Endothelial cell (in vitro differentiated cells): ENCODE measurements at regions not wholly inside any gene's neighbourhood (a gene's known extent, or its start where the extent isn't known, plus 50 kb on each side); places are given as distances from the start of the nearest gene placed in this dataset.

Source experiments
- DNase-seq: peaks from one replicate; pipeline ENCODE4 v3.0.0; 2021; ENCODE audit warnings: low spot score
- H3K27ac Mint-ChIP-seq: one replicate; pipeline ENCODE4 v1.8.0; 2021; ENCODE audit warnings: mixed read lengths, inconsistent platforms; ENCODE audit not compliant: unreplicated experiment
- H3K27me3 Mint-ChIP-seq: one replicate; pipeline ENCODE4 v1.8.0; 2021; ENCODE audit warnings: mild to moderate bottlenecking, moderate library complexity, mixed read lengths, inconsistent platforms; ENCODE audit not compliant: unreplicated experiment
- H3K36me3 Mint-ChIP-seq: one replicate; pipeline ENCODE4 v1.8.0; 2021; ENCODE audit warnings: mild to moderate bottlenecking, low read depth, mixed read lengths, inconsistent platforms; ENCODE audit not compliant: unreplicated experiment
- H3K4me1 Mint-ChIP-seq: one replicate; pipeline ENCODE4 v1.8.0; 2021; ENCODE audit warnings: mild to moderate bottlenecking, mixed read lengths, inconsistent platforms; ENCODE audit not compliant: unreplicated experiment
- H3K4me3 Mint-ChIP-seq: one replicate; pipeline ENCODE4 v1.8.0; 2021; ENCODE audit warnings: mild to moderate bottlenecking, mixed read lengths, inconsistent platforms; ENCODE audit not compliant: unreplicated experiment
- H3K9me3 Mint-ChIP-seq: one replicate; pipeline ENCODE4 v1.8.0; 2021; ENCODE audit warnings: mixed read lengths, inconsistent platforms; ENCODE audit not compliant: unreplicated experiment
- TF ChIP-seq, protein P1 (sequence below): fragments of 200-600 bp; sonication (generic); IDR thresholded peaks from one replicate; pipeline ENCODE4 v1.5.0; 2021; ENCODE audit warnings: antibody characterized with exemption; ENCODE audit not compliant: unreplicated experiment

DNA sequence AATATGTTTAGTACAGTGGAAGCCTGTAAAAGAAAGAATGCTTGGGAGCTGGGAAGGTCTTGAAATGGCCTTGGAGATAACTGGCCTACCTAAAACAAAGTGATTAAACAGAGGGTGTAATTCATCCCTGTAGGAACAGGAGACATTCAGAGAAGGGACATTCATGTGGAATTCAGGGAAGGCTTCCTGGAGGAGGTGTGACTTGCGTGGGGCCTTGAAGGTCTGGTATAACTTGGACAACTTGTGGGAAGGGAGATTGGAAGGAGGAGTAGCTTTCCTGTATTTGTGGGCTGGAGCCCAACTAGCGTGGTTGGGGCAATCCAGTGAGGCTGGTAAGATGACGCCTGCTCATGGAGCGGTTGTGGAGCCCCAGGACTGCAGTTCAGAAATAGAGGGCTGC is 156.4 kb downstream of the AACS start:
- TF ChIP-seq, protein P1, sequence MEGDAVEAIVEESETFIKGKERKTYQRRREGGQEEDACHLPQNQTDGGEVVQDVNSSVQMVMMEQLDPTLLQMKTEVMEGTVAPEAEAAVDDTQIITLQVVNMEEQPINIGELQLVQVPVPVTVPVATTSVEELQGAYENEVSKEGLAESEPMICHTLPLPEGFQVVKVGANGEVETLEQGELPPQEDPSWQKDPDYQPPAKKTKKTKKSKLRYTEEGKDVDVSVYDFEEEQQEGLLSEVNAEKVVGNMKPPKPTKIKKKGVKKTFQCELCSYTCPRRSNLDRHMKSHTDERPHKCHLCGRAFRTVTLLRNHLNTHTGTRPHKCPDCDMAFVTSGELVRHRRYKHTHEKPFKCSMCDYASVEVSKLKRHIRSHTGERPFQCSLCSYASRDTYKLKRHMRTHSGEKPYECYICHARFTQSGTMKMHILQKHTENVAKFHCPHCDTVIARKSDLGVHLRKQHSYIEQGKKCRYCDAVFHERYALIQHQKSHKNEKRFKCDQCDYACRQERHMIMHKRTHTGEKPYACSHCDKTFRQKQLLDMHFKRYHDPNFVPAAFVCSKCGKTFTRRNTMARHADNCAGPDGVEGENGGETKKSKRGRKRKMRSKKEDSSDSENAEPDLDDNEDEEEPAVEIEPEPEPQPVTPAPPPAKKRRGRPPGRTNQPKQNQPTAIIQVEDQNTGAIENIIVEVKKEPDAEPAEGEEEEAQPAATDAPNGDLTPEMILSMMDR: no peak
- H3K4me3 Mint-ChIP-seq: no peak overlapping the region
- no peak for DNase-seq
- no peaks in the 10 kb centered on the region for H3K9me3 Mint-ChIP-seq
- H3K36me3 Mint-ChIP-seq: no peaks in the 10 kb centered on the region
- no peaks in the 10 kb centered on the region for H3K4me1 Mint-ChIP-seq
- H3K27ac Mint-ChIP-seq: no peak overlapping the region
- H3K27me3 Mint-ChIP-seq: no peaks in the 10 kb centered on the region

DNA sequence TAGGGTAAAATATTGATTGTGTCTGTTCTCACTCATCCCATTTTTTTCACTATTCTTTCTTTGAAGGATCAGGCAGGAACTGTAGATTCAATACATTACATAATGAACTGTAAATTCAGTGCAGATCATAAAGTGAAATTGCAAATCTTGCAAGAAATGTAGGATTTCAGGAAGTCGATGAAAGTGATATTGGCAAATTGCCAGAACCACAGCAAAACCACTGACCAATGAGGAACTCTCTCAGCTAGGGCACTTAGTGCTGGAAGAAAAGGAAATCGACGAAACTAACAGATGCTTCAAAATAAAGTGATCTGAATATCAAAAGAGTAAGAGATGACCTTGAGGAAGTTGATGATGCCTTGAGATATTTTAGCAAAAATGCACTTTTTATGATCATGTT is 157.6 kb downstream of the AACS start:
- no peak overlapping the region for H3K27ac Mint-ChIP-seq

DNA sequence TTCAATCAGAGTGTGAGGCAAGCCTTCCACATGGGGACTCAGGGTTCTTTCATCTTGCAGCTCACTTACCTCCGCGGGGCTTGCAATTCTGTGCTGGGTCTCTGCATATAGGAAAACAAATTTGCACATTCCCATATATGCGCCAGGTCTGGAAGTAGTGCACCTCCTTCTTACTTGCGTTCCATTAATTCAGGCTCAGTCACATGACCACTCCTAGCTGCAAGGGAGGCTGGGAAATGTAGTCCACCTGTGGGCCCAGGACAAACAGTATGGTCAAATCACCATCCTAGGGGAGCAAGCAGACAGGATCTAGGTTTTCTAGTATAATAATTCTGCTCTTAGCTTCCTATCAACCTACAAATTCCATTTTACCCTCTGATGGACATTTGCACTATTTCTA is 160.4 kb downstream of the AACS start:
- Mint-ChIP-seq H3K4me1 (no peaks in the 10 kb centered on the region), H3K27ac (no peak overlapping the region), H3K36me3 (no peaks in the 10 kb centered on the region), H3K4me3 (no peak overlapping the region), H3K27me3 (no peaks in the 10 kb centered on the region), H3K9me3 (no peaks in the 10 kb centered on the region)
- no peak for DNase-seq
- TF ChIP-seq, protein P1: no peak

More for the DNA sequence above, 157.6 kb downstream of the AACS start:
- Mint-ChIP-seq H3K36me3 (no peaks in the 10 kb centered on the region), H3K4me1 (no peaks in the 10 kb centered on the region), H3K9me3 (no peaks in the 10 kb centered on the region), H3K4me3 (no peak overlapping the region), H3K27me3 (no peaks in the 10 kb centered on the region)
- TF ChIP-seq, protein P1: no peak
- no peak for DNase-seq

DNA sequence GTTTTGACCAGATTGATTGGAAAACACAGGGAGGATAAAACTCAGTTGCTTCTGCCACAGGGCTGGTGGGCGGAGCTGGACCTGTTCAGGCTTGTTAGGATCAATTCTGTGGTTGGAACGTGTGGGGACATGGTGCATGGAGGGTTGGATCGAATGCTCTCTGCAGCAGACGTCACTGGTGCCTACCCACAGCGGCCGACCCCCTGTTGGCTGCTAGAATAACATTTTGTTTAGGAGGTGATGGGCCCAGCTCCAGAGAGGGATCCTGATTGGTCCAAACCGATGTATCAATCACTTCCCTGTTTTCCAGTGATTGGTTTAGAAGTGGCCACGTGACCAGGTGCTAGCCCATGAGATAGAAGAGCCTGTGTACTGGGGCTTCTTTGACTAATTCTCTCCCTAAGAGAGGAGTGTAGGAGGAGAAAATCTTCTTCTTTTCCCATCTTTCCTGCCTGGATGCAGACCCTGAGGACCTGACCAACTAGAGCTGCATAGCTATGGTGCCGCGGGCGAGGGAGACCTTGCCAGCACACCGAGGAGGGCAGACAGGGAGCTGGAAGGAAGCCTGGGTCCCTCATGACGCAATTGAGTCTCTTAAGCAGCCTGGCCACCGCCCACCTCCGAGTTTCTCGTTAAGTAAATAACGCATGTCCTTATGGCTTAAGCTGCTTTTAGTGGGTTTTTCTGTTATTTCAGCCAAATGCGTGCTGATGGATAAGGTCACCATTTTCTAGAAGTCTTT is 163.5 kb downstream of the AACS start:
- H3K27me3 Mint-ChIP-seq: no peaks in the 10 kb centered on the region
- TF ChIP-seq, protein P1: no peak
- no peak overlapping the region for H3K27ac Mint-ChIP-seq
- H3K4me1 Mint-ChIP-seq: no peaks in the 10 kb centered on the region
- no peaks in the 10 kb centered on the region for H3K9me3 Mint-ChIP-seq
- DNase-seq: no peak
- H3K36me3 Mint-ChIP-seq: no peaks in the 10 kb centered on the region
- H3K4me3 Mint-ChIP-seq: no peak overlapping the region

DNA sequence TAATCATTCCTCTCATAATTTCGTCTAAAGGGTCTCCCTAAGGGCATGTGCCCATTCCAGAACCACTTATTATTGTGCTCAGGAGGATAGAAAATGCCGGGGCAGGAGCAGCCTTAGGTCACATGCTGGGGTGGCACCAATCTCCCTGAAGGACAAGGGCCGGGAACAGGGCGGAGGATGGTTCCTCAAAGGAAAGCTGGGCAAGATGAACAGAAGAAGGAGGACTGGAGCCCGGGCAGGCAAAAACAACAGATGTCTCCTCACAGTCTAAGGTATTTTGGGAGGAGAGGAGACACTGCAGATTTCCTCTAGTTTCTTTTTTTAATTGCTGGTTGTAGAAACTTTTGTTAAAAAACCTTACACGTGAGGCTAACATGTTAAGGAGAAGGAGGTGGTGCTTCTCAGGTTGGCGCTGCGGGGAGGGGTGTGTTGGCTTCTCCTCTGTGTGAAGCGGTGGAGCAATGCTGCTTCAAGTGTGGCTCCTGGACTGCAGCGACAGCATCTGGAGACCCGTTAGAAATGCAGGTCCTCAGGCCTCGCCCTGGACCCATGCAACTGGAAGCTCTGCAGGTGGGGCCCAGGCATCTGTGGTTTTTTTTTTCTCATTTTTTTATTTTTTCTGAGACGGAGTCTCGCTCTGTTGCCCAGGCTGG is 164.8 kb downstream of the AACS start:
- Mint-ChIP-seq H3K36me3 (no peaks in the 10 kb centered on the region), H3K4me1 (no peaks in the 10 kb centered on the region), H3K9me3 (no peaks in the 10 kb centered on the region), H3K27me3 (no peaks in the 10 kb centered on the region), H3K4me3 (no peak overlapping the region), H3K27ac (no peak overlapping the region)
- DNase-seq: no peak
- TF ChIP-seq, protein P1: no peak
